COLO668 (cell line): ENCODE measurements at regions not wholly inside any gene's neighbourhood (a gene's known extent, or its start where the extent isn't known, plus 50 kb on each side); places are given as distances from the start of the nearest gene placed in this dataset.

Experiments used
- DNase-seq: peaks from one replicate; lab custom pipeline; 2025; ENCODE audit not compliant: unreplicated experiment; lab: John Stamatoyannopoulos, UW

- DNase-seq = no peak
Measured at GRCh38 chr2:101558740-101559525, 84.0 kb upstream of the RFX8 start.

- no peak for DNase-seq
Measured at GRCh38 chr2:101556033-101556459, 81.1 kb upstream of the RFX8 start.

DNA sequence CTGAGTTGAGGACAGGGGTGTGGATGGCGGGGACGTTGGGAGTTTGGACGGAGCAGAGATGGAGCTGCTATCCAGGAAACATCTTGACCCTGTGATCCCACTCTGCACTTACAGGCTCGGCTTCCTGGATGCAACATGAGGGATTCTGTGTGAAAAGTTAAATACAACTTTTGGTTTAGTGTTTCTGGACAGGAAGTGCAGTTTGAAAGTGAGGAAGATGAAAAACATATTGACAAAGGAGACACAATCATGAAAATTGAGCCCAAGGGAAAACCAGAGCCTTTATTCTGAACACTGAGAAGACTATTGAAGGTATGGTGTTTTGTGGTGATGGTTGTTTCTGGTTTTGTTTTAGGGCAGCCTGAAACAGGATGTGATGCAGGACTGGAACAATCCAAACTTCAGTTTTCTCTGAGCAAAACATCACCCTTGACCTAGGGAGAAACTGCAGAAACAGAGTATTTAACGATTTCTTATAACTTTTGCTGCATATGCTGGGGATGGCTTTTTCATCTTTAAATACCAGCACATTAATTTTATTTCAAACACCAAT is 76.5 kb upstream of the RFX8 start:
- DNase-seq = no peak

DNA sequence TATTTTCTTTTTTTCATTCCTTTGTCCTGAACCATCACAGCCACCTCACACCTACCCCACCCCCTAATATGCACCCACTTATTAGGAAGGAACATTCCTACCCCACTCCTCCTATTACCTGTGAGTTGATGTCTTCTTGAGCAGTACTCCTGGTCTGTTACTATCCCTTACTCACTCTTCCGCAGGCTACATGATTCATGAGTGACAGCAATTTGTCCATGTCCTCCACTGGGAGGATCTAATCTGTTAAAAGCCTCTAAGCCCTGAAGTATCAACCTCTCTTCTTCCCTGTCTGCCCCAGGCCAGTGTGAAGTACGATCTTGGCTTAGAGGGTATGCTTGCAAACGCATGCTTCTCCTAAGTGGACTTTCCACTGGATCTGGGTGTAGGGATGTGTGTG is 75.6 kb upstream of the RFX8 start:
- no peak for DNase-seq

GRCh38 chr2:101549371-101549770 is 74.5 kb upstream of the RFX8 start:
- no peak for DNase-seq

DNA sequence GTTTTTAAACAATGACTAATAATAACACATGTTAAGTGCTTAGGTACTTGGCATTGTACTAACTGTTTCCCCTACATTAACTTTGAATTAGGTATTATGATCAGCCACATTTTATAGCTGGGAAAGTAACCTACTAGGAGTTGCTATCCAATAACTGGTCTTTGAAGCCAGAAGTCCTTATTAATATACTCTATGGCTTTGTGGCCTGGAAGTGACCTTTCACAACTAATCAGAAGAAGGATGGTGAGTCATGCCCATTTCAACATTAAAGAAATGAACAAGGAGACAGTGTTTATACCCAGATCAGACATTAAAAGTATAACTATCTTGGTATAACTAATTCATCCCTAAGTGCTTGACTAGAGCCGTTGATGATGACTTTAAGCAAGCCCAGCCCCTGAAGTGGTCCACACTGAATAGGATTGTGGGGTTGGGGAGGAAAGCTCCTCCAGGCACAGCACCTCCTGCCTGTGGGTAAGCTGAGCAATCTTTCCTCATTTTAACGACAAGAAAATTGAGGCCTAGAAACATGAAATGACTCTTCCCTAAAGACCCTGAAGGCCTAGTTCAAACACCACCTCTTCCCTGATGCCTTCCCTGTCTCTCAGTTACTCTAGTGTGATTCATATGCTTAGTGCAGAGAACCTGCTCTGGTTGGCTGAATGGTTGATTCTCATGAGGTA is 71.6 kb upstream of the RFX8 start:
- DNase-seq = no peak

GRCh38 chr2:101545950-101546349 is 71.0 kb upstream of the RFX8 start:
- DNase-seq = no peak

DNA sequence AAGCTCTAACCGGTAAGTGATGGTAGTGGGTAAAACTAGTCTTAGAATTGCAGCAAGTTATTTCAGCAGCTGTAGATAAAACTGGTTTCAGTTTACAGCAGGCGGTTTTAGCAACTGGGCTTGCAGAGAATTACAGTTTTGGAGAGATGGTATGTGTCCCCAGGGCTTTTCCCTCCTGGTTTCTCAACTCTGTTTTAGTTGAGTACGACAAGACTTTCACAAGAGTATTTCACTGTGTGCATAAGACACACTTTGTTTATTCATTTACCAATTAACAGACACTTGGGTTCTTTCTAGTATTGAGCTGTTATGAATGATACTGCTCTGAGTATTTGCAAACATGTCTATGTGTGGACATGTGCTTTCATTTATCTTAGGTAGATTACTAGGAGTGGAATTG is 65.6 kb upstream of the RFX8 start:
- DNase-seq = no peak

GRCh38 chr2:101538076-101538475 is 63.2 kb upstream of the RFX8 start:
- no peak for DNase-seq

- DNase-seq = no peak
Measured at GRCh38 chr2:101534149-101534611, 59.3 kb upstream of the RFX8 start.

DNA sequence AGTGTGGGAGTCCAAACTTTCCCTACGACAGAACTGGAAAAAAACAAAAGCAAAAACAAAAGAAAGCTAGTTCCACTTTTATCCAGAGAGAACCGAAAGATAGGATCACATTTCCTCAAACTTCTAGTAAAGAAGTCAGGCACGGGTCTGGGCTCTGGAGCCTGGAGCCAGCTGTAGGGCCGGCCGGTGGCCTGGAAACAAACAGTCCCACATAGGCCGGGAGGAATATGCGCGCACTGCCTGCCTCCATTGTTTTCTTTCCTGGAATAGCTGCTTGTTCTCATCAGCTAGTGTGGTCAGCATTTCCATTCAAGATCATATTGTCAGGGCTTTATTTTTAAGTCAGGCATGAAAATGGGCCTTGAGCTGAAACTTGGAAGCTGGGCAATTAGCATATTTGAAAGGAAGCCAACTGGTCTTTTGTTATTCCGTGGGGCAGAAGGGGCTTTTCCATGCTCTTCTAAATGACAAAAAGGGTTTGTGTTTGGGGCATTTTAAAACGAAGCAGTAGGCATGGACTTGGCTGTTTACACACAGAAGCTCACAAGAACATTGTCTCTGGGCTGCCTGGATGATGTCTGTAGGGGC is 58.7 kb upstream of the RFX8 start:
- no peak for DNase-seq

DNA sequence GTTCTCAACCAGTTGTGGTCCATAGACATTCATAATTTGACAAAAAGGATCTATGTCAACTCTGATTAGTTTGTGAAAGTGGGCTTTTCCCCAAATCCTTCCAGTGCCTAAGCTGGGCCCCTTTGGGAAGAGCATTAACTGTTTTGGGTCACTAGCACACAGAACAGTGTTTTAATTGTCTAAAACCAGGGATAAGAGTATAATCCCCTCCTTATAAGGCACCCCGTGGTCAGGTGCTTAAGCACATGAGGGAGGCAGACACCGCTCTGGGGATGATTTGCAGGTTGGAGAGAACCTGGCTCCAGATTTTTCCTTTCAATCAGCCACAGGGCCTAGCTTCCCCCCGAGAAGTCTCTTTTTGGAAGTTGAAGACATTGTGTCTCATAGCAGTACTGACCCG is 53.6 kb upstream of the RFX8 start:
- no peak for DNase-seq

DNA sequence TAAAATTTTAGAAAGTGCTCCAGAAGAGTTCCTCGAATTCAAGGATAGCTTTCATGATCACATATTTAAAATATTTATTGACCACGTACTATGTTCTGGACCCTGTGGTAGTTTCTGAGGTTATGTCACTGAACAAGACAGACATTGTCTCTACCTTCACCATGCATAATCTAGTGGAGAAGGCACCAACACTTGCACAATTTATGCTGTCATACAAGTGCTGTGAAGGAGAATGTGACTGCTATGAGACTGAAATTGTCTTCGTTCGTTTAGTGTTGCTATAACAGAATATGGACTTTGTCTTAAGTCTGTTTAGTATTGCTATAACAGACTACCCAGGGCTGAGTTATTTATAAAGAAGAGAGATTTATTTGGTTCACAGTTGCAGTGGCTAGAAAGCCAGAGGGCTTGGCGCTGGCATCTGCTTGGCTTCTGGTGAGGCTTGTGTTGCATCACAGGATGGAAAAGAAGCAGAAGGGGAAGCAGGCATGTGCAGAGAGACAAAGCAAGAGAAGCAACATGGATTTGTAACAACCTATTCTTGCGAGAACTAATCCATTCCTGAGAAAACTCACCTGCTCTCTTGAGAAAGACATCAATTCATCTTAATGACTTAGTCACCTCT is 50.0 kb upstream of the RFX8 start:
- no peak for DNase-seq
